Type B pancreatic cell (in vitro differentiated cells): ENCODE measurements at regions not wholly inside any gene's neighbourhood (a gene's known extent, or its start where the extent isn't known, plus 50 kb on each side); places are given as distances from the start of the nearest gene placed in this dataset.

ENCODE experiments used
- DNase-seq: peaks from one replicate; pipeline ENCODE4 v3.0.0; 2021; ENCODE audit warnings: mixed read lengths; ENCODE audit not compliant: unreplicated experiment; ENCODE audit errors: extremely low spot score
- H3K27ac Mint-ChIP-seq: 2 replicates; pipeline ENCODE4 v1.8.0; 2021; ENCODE audit warnings: mild to moderate bottlenecking, mixed read lengths
- H3K27me3 Mint-ChIP-seq: 2 replicates; pipeline ENCODE4 v1.8.0; 2021; ENCODE audit warnings: mixed read lengths
- H3K36me3 Mint-ChIP-seq: 2 replicates; pipeline ENCODE4 v1.8.0; 2021; ENCODE audit warnings: mixed read lengths
- H3K4me1 Mint-ChIP-seq: one replicate; pipeline ENCODE4 v1.8.0; 2021; ENCODE audit warnings: mixed read lengths; ENCODE audit not compliant: unreplicated experiment
- H3K4me3 Mint-ChIP-seq: 2 replicates; pipeline ENCODE4 v1.8.0; 2021; ENCODE audit warnings: mild to moderate bottlenecking, mixed read lengths
- H3K9me3 Mint-ChIP-seq: 2 replicates; pipeline ENCODE4 v1.8.0; 2021; ENCODE audit warnings: mixed read lengths
- TF ChIP-seq, protein P1 (sequence below): fragments of 200-600 bp; sonication (generic); conservative IDR thresholded peaks from 2 replicates; pipeline ENCODE4 v1.5.0; 2021; ENCODE audit warnings: antibody characterized with exemption, mild to moderate bottlenecking

DNA sequence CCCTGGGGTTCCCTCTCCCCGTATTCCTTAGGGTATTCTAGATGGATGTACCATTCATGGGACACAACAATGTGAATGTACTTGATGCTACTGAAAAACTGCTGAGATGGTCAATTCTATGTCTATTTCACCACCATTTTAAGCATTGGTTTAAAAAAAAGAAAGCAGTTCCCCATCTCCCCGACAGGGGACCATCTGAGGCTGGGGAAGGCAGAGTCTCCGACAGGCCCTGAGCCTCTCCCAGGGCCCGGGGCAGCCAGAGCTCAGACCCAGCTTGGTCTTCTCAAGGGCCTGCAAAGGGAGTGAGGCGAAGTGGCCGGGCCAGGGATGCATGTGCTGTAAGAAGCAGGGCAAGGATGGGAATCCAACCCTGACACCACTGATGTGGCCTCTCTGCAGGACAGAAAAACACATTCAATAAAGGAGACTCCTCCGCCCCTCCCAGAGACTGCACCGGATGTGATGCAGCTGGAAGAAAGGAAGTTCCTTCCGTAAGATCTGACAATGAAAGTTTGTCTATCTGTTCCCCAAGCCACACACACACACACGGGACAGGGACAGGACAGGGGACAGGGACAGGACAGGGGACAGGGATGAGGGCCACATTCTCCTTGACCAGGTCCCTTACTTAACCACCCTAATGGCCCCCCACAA is 234.1 kb downstream of the BCL11B start:
- Mint-ChIP-seq H3K9me3 (no peaks in the 10 kb centered on the region), H3K36me3 (no peaks in the 10 kb centered on the region), H3K4me1 (no peaks in the 10 kb centered on the region), H3K4me3 (no peak overlapping the region), H3K27me3 (no peaks in the 10 kb centered on the region), H3K27ac (no peak overlapping the region)
- TF ChIP-seq, protein P1, sequence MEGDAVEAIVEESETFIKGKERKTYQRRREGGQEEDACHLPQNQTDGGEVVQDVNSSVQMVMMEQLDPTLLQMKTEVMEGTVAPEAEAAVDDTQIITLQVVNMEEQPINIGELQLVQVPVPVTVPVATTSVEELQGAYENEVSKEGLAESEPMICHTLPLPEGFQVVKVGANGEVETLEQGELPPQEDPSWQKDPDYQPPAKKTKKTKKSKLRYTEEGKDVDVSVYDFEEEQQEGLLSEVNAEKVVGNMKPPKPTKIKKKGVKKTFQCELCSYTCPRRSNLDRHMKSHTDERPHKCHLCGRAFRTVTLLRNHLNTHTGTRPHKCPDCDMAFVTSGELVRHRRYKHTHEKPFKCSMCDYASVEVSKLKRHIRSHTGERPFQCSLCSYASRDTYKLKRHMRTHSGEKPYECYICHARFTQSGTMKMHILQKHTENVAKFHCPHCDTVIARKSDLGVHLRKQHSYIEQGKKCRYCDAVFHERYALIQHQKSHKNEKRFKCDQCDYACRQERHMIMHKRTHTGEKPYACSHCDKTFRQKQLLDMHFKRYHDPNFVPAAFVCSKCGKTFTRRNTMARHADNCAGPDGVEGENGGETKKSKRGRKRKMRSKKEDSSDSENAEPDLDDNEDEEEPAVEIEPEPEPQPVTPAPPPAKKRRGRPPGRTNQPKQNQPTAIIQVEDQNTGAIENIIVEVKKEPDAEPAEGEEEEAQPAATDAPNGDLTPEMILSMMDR: peak; percentile 65
- DNase-seq: peak; percentile 42

GRCh38 chr14:99038431-99038820 is 233.6 kb downstream of the BCL11B start:
- Mint-ChIP-seq H3K4me3 (no peak overlapping the region), H3K4me1 (no peaks in the 10 kb centered on the region), H3K27me3 (no peaks in the 10 kb centered on the region), H3K9me3 (no peaks in the 10 kb centered on the region), H3K27ac (no peak overlapping the region), H3K36me3 (no peaks in the 10 kb centered on the region)
- TF ChIP-seq, protein P1: no peak
- DNase-seq: peak; percentile 47

- TF ChIP-seq, protein P1: no peak
- no peak overlapping the region for H3K27ac Mint-ChIP-seq
- no peaks in the 10 kb centered on the region for H3K27me3 Mint-ChIP-seq
- no peaks in the 10 kb centered on the region for H3K4me1 Mint-ChIP-seq
- no peak overlapping the region for H3K4me3 Mint-ChIP-seq
- peaks cover 5% of the 10 kb centered on the region for H3K9me3 Mint-ChIP-seq
- peaks cover 3% of the 10 kb centered on the region for H3K36me3 Mint-ChIP-seq
- DNase-seq: no peak
Measured at GRCh38 chr14:99039331-99040041, 232.5 kb downstream of the BCL11B start.

DNA sequence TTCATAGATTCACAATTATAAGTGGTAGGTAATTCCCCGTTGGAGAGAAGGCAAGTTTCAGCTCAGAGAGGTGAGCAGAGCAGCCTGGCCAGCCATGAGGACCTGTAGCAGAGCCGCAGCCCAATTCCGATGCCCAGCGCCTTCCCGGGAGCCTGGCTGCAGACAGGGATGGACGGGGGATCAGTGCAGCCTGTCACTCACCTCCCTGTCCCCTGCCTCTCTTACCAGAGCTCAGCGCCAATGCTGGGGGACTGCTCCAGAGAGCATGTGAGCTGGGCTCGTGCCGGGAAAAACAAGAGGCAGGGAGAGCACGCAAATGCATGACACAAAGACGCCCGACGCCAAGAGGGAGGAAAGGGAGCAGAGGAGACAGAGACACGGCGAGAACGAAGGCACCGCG is 231.9 kb downstream of the BCL11B start:
- Mint-ChIP-seq H3K4me3 (no peak overlapping the region), H3K27ac (no peak overlapping the region)
- DNase-seq: no peak

GRCh38 chr14:99040711-99041110 is 231.3 kb downstream of the BCL11B start:
- no peak overlapping the region for H3K4me3 Mint-ChIP-seq
- peaks cover 5% of the 10 kb centered on the region for H3K9me3 Mint-ChIP-seq
- H3K4me1 Mint-ChIP-seq: no peaks in the 10 kb centered on the region
- no peaks in the 10 kb centered on the region for H3K27me3 Mint-ChIP-seq
- H3K36me3 Mint-ChIP-seq: peaks cover 3% of the 10 kb centered on the region
- no peak for DNase-seq
- H3K27ac Mint-ChIP-seq: no peak overlapping the region
- TF ChIP-seq, protein P1: no peak

More for the DNA sequence above, 231.9 kb downstream of the BCL11B start:
- Mint-ChIP-seq H3K4me1 (no peaks in the 10 kb centered on the region), H3K9me3 (peaks cover 5% of the 10 kb centered on the region), H3K27me3 (no peaks in the 10 kb centered on the region), H3K36me3 (peaks cover 3% of the 10 kb centered on the region)
- TF ChIP-seq, protein P1: no peak
